ENCODE measurements at regions not wholly inside any gene's neighbourhood (a gene's known extent, or its start where the extent isn't known, plus 50 kb on each side); places are given as distances from the start of the nearest gene placed in this dataset.

- no peaks in the 10 kb centered on the region for H3K4me1 ChIP-seq (ENCODE audit: control insufficient read depth in 3 of 3, insufficient read depth in 3 of 3, low read length in 3 of 3)
- no peak overlapping the region for H3K9ac ChIP-seq (ENCODE audit: low read depth in 1 of 3, low read length in 3 of 3)
- H3K27ac ChIP-seq (ENCODE audit: low read depth, low read length) = no peak overlapping the region
- no peaks in the 10 kb centered on the region for H3K9me3 ChIP-seq (ENCODE audit: control insufficient read depth in 3 of 3, low read length in 3 of 3)
- peaks cover 0 to 8% (median 4%) of the 10 kb centered on the region in 3 donors for H3K27me3 ChIP-seq (ENCODE audit: control insufficient read depth in 3 of 3, insufficient read depth in 3 of 3, low read length in 3 of 3)
- H3K36me3 ChIP-seq (ENCODE audit: control insufficient read depth in 3 of 3, insufficient read depth in 3 of 3, low read length in 3 of 3) = no peaks in the 10 kb centered on the region
- H3K4me3 ChIP-seq (ENCODE audit: low read length in 3 of 3) = no peak overlapping the region
Measured at GRCh38 chr18:10400534-10401307, 53.7 kb upstream of the APCDD1 start.

- Histone ChIP-seq H3K9ac (ENCODE audit: low read depth in 1 of 3, low read length in 3 of 3) (no peak overlapping the region), H3K27me3 (ENCODE audit: control insufficient read depth in 3 of 3, insufficient read depth in 3 of 3, low read length in 3 of 3) (peaks cover 0 to 8% (median 5%) of the 10 kb centered on the region in 3 donors), H3K36me3 (ENCODE audit: control insufficient read depth in 3 of 3, insufficient read depth in 3 of 3, low read length in 3 of 3) (no peaks in the 10 kb centered on the region), H3K27ac (ENCODE audit: low read depth, low read length) (no peak overlapping the region), H3K4me3 (ENCODE audit: low read length in 3 of 3) (no peak overlapping the region), H3K4me1 (ENCODE audit: control insufficient read depth in 3 of 3, insufficient read depth in 3 of 3, low read length in 3 of 3) (no peaks in the 10 kb centered on the region), H3K9me3 (ENCODE audit: control insufficient read depth in 3 of 3, low read length in 3 of 3) (no peaks in the 10 kb centered on the region)
Measured at GRCh38 chr18:10401521-10401920, 52.9 kb upstream of the APCDD1 start.

- no peak overlapping the region for H3K9ac ChIP-seq (ENCODE audit: low read depth in 1 of 3, low read length in 3 of 3)
- H3K27ac ChIP-seq (ENCODE audit: low read depth, low read length) = no peak overlapping the region
- H3K9me3 ChIP-seq (ENCODE audit: control insufficient read depth in 3 of 3, low read length in 3 of 3) = no peaks in the 10 kb centered on the region
- peaks cover 0 to 8% (median 7%) of the 10 kb centered on the region in 3 donors for H3K27me3 ChIP-seq (ENCODE audit: control insufficient read depth in 3 of 3, insufficient read depth in 3 of 3, low read length in 3 of 3)
- no peaks in the 10 kb centered on the region for H3K36me3 ChIP-seq (ENCODE audit: control insufficient read depth in 3 of 3, insufficient read depth in 3 of 3, low read length in 3 of 3)
- no peak overlapping the region for H3K4me3 ChIP-seq (ENCODE audit: low read length in 3 of 3)
- no peaks in the 10 kb centered on the region for H3K4me1 ChIP-seq (ENCODE audit: control insufficient read depth in 3 of 3, insufficient read depth in 3 of 3, low read length in 3 of 3)
Measured at GRCh38 chr18:10401930-10402329, 52.5 kb upstream of the APCDD1 start.

GRCh38 chr18:10402871-10403559, 51.4 kb upstream of the APCDD1 start:
- H3K9ac ChIP-seq (ENCODE audit: low read depth in 1 of 3, low read length in 3 of 3) = no peak overlapping the region
- H3K4me3 ChIP-seq (ENCODE audit: low read length in 3 of 3) = no peak overlapping the region
- no peaks in the 10 kb centered on the region for H3K4me1 ChIP-seq (ENCODE audit: control insufficient read depth in 3 of 3, insufficient read depth in 3 of 3, low read length in 3 of 3)
- H3K36me3 ChIP-seq (ENCODE audit: control insufficient read depth in 3 of 3, insufficient read depth in 3 of 3, low read length in 3 of 3) = no peaks in the 10 kb centered on the region
- H3K27me3 ChIP-seq (ENCODE audit: control insufficient read depth in 3 of 3, insufficient read depth in 3 of 3, low read length in 3 of 3) = peaks cover 0 to 8% (median 7%) of the 10 kb centered on the region in 3 donors
- no peak overlapping the region for H3K27ac ChIP-seq (ENCODE audit: low read depth, low read length)
- no peaks in the 10 kb centered on the region for H3K9me3 ChIP-seq (ENCODE audit: control insufficient read depth in 3 of 3, low read length in 3 of 3)

- Histone ChIP-seq H3K27ac (ENCODE audit: low read depth, low read length) (no peak overlapping the region), H3K9ac (ENCODE audit: low read depth in 1 of 3, low read length in 3 of 3) (no peak overlapping the region), H3K27me3 (ENCODE audit: control insufficient read depth in 3 of 3, insufficient read depth in 3 of 3, low read length in 3 of 3) (peaks cover 0 to 8% (median 7%) of the 10 kb centered on the region in 3 donors), H3K9me3 (ENCODE audit: control insufficient read depth in 3 of 3, low read length in 3 of 3) (no peaks in the 10 kb centered on the region), H3K36me3 (ENCODE audit: control insufficient read depth in 3 of 3, insufficient read depth in 3 of 3, low read length in 3 of 3) (no peaks in the 10 kb centered on the region), H3K4me1 (ENCODE audit: control insufficient read depth in 3 of 3, insufficient read depth in 3 of 3, low read length in 3 of 3) (no peaks in the 10 kb centered on the region), H3K4me3 (ENCODE audit: low read length in 3 of 3) (no peak overlapping the region)
Measured at GRCh38 chr18:10403708-10404107, 50.7 kb upstream of the APCDD1 start.

GRCh38 chr18:10404168-10404567, 50.3 kb upstream of the APCDD1 start:
- Histone ChIP-seq H3K4me1 (ENCODE audit: control insufficient read depth in 3 of 3, insufficient read depth in 3 of 3, low read length in 3 of 3) (no peaks in the 10 kb centered on the region), H3K9me3 (ENCODE audit: control insufficient read depth in 3 of 3, low read length in 3 of 3) (no peaks in the 10 kb centered on the region), H3K4me3 (ENCODE audit: low read length in 3 of 3) (no peak overlapping the region), H3K27me3 (ENCODE audit: control insufficient read depth in 3 of 3, insufficient read depth in 3 of 3, low read length in 3 of 3) (peaks cover 0 to 8% (median 7%) of the 10 kb centered on the region in 3 donors), H3K36me3 (ENCODE audit: control insufficient read depth in 3 of 3, insufficient read depth in 3 of 3, low read length in 3 of 3) (no peaks in the 10 kb centered on the region), H3K9ac (ENCODE audit: low read depth in 1 of 3, low read length in 3 of 3) (no peak overlapping the region), H3K27ac (ENCODE audit: low read depth, low read length) (no peak overlapping the region)

Data from skeletal muscle tissue (tissue), 3 donors.